HG03135 (cell line): ENCODE measurements at regions not wholly inside any gene's neighbourhood (a gene's known extent, or its start where the extent isn't known, plus 50 kb on each side); places are given as distances from the start of the nearest gene placed in this dataset.
A peak's percentile ranks its signal among the peaks of the same experiment; 100 is the strongest.
"Not testable (repeated sequence)": the region's sequence is repeated elsewhere in the genome, so short reads cannot be mapped to it uniquely, and the experiment has no call there.

Experiments used
- ATAC-seq: cut with Tn5 transposase; IDR thresholded peaks from one replicate; pipeline ENCODE4 v1.9.1; 2021; ENCODE audit warnings: mild to moderate bottlenecking, moderate library complexity; ENCODE audit not compliant: unreplicated experiment

- ATAC-seq: peak; percentile 46
Observed at GRCh38 chr12:94817695-94818075, 167.3 kb upstream of the TMCC3 start.

GRCh38 chr12:94817201-94817600 lies 166.8 kb upstream of the TMCC3 start:
- not testable (repeated sequence) for ATAC-seq

GRCh38 chr12:94816746-94817145 lies 166.4 kb upstream of the TMCC3 start:
- ATAC-seq: not testable (repeated sequence)

GRCh38 chr12:94815958-94816357 lies 165.6 kb upstream of the TMCC3 start:
- ATAC-seq: no peak

GRCh38 chr12:94815450-94815849 lies 165.1 kb upstream of the TMCC3 start:
- ATAC-seq: no peak

- no peak for ATAC-seq
Observed at GRCh38 chr12:94813314-94813713, 163.0 kb upstream of the TMCC3 start.

- peak; percentile 41 for ATAC-seq
Observed at GRCh38 chr12:94812345-94812744, 162.0 kb upstream of the TMCC3 start.

GRCh38 chr12:94811611-94812010 lies 161.3 kb upstream of the TMCC3 start:
- no peak for ATAC-seq

- ATAC-seq: no peak
Observed at GRCh38 chr12:94807951-94808350, 157.6 kb upstream of the TMCC3 start.

- ATAC-seq: no peak
Observed at GRCh38 chr12:94806617-94807016, 156.3 kb upstream of the TMCC3 start.

GRCh38 chr12:94805749-94806529 lies 155.6 kb upstream of the TMCC3 start:
- ATAC-seq: no peak

- ATAC-seq: no peak
Observed at GRCh38 chr12:94803939-94804338, 153.6 kb upstream of the TMCC3 start.

GRCh38 chr12:94802796-94803195 lies 152.4 kb upstream of the TMCC3 start:
- ATAC-seq: no peak

- no peak for ATAC-seq
Observed at GRCh38 chr12:94801745-94802144, 151.4 kb upstream of the TMCC3 start.

- no peak for ATAC-seq
Observed at GRCh38 chr12:94799136-94799535, 148.8 kb upstream of the TMCC3 start.

- no peak for ATAC-seq
Observed at GRCh38 chr12:94798113-94798512, 147.8 kb upstream of the TMCC3 start.

GRCh38 chr12:94795520-94795919 lies 145.2 kb upstream of the TMCC3 start:
- ATAC-seq: no peak

- no peak for ATAC-seq
Observed at GRCh38 chr12:94795044-94795443, 144.7 kb upstream of the TMCC3 start.

GRCh38 chr12:94793191-94793595 lies 142.8 kb upstream of the TMCC3 start:
- ATAC-seq: no peak

- ATAC-seq: no peak
Observed at GRCh38 chr12:94792693-94793092, 142.3 kb upstream of the TMCC3 start.

- ATAC-seq: no peak
Observed at GRCh38 chr12:94791933-94792332, 141.6 kb upstream of the TMCC3 start.

- no peak for ATAC-seq
Observed at GRCh38 chr12:94790825-94791224, 140.5 kb upstream of the TMCC3 start.

- no peak for ATAC-seq
Observed at GRCh38 chr12:94790370-94790769, 140.0 kb upstream of the TMCC3 start.
